Caco-2 (cell line): ENCODE measurements at regions not wholly inside any gene's neighbourhood (a gene's known extent, or its start where the extent isn't known, plus 50 kb on each side); places are given as distances from the start of the nearest gene placed in this dataset.

Experiments
- BruUV-seq: library from RNA; stranded (reverse); fragments of 400-500 nt; replicated peaks from 2 replicates; lab custom pipeline; 2021; lab: Mats Ljungman, UMichigan
- CTCF ChIA-PET: fragments of 300-600 bp; sonication (Branson Sonifier 250); formaldehyde crosslinking; loops from one replicate; lab custom pipeline; 2022; ENCODE audit warnings: antibody characterized with exemption; lab: Charles Lee
- POLR2A ChIA-PET: fragments of 300-600 bp; sonication (Branson Sonifier 250); formaldehyde crosslinking; loops from one replicate; lab custom pipeline; 2022; ENCODE audit warnings: antibody characterized with exemption; lab: Charles Lee
- DNase-seq, 2 experiments: peaks; one replicate each; pipeline versions ENCODE4 v3.0.0 to v3.0.0-alpha.2; 2020 to 2022
- H3K27me3 ChIP-seq: replicated peaks from 2 replicates; pipeline ENCODE4 v1.6.0; 2011; ENCODE audit warnings: low read length; ENCODE audit not compliant: control insufficient read depth, insufficient read depth
- H3K36me3 ChIP-seq: 2 replicates; pipeline ENCODE4 v1.5.1; 2011; ENCODE audit warnings: low read length; ENCODE audit not compliant: control insufficient read depth, insufficient read depth
- H3K4me1 ChIP-seq: fragments of 250-450 bp; sonication (Bioruptor Pico); 2 replicates; pipeline ENCODE4 v1.5.1; 2020; ENCODE audit warnings: mild to moderate bottlenecking
- H3K4me3 ChIP-seq: 2 replicates; pipeline ENCODE4 v1.5.1; 2011; ENCODE audit warnings: low read depth, mild to moderate bottlenecking, control low read depth, low read length
- H3K9me3 ChIP-seq: fragments of 250-450 bp; sonication (Bioruptor Pico); 2 replicates; pipeline ENCODE4 v1.5.1; 2020; ENCODE audit warnings: mild to moderate bottlenecking, moderate library complexity
- H3K27ac Mint-ChIP-seq: one replicate; pipeline ENCODE4 v1.8.0; 2022; ENCODE audit warnings: mixed read lengths; ENCODE audit not compliant: unreplicated experiment
- H3K27me3 Mint-ChIP-seq: one replicate; pipeline ENCODE4 v1.8.0; 2022; ENCODE audit warnings: mixed read lengths; ENCODE audit not compliant: insufficient read depth, unreplicated experiment
- H3K36me3 Mint-ChIP-seq: one replicate; pipeline ENCODE4 v1.8.0; 2022; ENCODE audit warnings: mild to moderate bottlenecking, mixed read lengths; ENCODE audit not compliant: insufficient read depth, unreplicated experiment
- H3K4me1 Mint-ChIP-seq: one replicate; pipeline ENCODE4 v1.8.0; 2022; ENCODE audit warnings: low read depth, mixed read lengths; ENCODE audit not compliant: unreplicated experiment
- H3K4me3 Mint-ChIP-seq: one replicate; pipeline ENCODE4 v1.8.0; 2022; ENCODE audit warnings: mild to moderate bottlenecking, moderate library complexity, mixed read lengths; ENCODE audit not compliant: unreplicated experiment
- H3K9me3 Mint-ChIP-seq: one replicate; pipeline ENCODE4 v1.8.0; 2022; ENCODE audit warnings: mixed read lengths; ENCODE audit not compliant: unreplicated experiment
- intact Hi-C: fragments of 100-400 bp; cut with micrococcal nuclease; formaldehyde crosslinking; loops from one replicate; pipeline ENCODE4 v1.10.0; 2022; ENCODE audit not compliant: unreplicated experiment
- TF ChIP-seq, protein P1 (sequence below), 2 experiments: fragments of 200-600 bp in 1 of 2; IDR thresholded peaks; 1 replicate in 1 of 2; 2 replicates in 1 of 2; pipeline versions ENCODE4 v1.5.1 to v1.8.0; 2011 to 2022; ENCODE audit warnings: antibody characterized with exemption in 1 of 2, control low read depth in 1 of 2, inconsistent platforms in 1 of 2, low read depth in 1 of 2, low read length in 1 of 2, mild to moderate bottlenecking in 1 of 2, moderate library complexity in 1 of 2; ENCODE audit not compliant: insufficient read depth in 1 of 2, severe bottlenecking in 1 of 2, unreplicated experiment in 1 of 2

DNA sequence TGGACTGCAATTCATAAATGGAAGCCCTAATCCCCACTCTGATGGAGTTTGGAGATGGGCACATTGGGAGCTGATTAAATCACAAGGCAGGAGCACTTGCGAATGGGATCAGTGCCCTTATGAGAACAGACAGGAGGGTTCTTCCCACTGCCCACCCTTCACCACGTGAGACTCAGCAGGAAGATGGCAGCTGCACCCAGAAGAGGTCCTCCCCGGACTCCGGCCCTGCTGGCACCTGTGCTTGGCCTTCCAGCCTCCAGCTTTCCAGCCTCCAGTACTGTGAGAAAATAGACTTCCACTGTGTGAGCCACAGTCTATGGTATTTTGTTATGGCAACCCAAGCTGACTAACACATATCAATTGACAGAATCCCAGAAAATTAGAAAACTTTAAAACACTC lies 267.6 kb upstream of the SALL3 start:
- H3K4me3 Mint-ChIP-seq = no peak overlapping the region
- ChIA-PET POLR2A (no interaction called here), CTCF (no interaction called here)
- no peaks in the 10 kb centered on the region for H3K9me3 ChIP-seq
- no peaks in the 10 kb centered on the region for H3K27me3 ChIP-seq
- TF ChIP-seq, protein P1, sequence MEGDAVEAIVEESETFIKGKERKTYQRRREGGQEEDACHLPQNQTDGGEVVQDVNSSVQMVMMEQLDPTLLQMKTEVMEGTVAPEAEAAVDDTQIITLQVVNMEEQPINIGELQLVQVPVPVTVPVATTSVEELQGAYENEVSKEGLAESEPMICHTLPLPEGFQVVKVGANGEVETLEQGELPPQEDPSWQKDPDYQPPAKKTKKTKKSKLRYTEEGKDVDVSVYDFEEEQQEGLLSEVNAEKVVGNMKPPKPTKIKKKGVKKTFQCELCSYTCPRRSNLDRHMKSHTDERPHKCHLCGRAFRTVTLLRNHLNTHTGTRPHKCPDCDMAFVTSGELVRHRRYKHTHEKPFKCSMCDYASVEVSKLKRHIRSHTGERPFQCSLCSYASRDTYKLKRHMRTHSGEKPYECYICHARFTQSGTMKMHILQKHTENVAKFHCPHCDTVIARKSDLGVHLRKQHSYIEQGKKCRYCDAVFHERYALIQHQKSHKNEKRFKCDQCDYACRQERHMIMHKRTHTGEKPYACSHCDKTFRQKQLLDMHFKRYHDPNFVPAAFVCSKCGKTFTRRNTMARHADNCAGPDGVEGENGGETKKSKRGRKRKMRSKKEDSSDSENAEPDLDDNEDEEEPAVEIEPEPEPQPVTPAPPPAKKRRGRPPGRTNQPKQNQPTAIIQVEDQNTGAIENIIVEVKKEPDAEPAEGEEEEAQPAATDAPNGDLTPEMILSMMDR (IDR thresholded peaks at IDR 0.05; ENCODE audit: insufficient read depth in 1 of 2, low read depth in 1 of 2, low read length in 1 of 2, severe bottlenecking in 1 of 2, unreplicated experiment in 1 of 2) = no peak
- H3K4me3 ChIP-seq = no peak overlapping the region
- no peaks in the 10 kb centered on the region for H3K36me3 Mint-ChIP-seq
- H3K27me3 Mint-ChIP-seq = peaks cover 4% of the 10 kb centered on the region
- no peaks in the 10 kb centered on the region for H3K36me3 ChIP-seq
- no peaks in the 10 kb centered on the region for H3K4me1 Mint-ChIP-seq
- H3K9me3 Mint-ChIP-seq = peaks cover 12% of the 10 kb centered on the region
- intact Hi-C loops = no loop called here
- BruUV-seq = no TSS peak
- no peak for DNase-seq
- H3K4me1 ChIP-seq = no peaks in the 10 kb centered on the region
- H3K27ac Mint-ChIP-seq = no peak overlapping the region

GRCh38 chr18:78713069-78713468 lies 266.5 kb upstream of the SALL3 start:
- CTCF ChIA-PET = no interaction called here
- Histone ChIP-seq H3K4me1 (no peaks in the 10 kb centered on the region), H3K27me3 (no peaks in the 10 kb centered on the region), H3K9me3 (no peaks in the 10 kb centered on the region), H3K4me3 (no peak overlapping the region), H3K36me3 (no peaks in the 10 kb centered on the region)
- POLR2A ChIA-PET = no interaction called here
- Mint-ChIP-seq H3K4me1 (no peaks in the 10 kb centered on the region), H3K4me3 (no peak overlapping the region), H3K9me3 (peaks cover 9% of the 10 kb centered on the region), H3K27me3 (peaks cover 4% of the 10 kb centered on the region), H3K27ac (no peak overlapping the region), H3K36me3 (no peaks in the 10 kb centered on the region)
- BruUV-seq = no TSS peak
- intact Hi-C loops = no loop called here
- DNase-seq = peak in 1 of 2 experiments; percentile 4
- TF ChIP-seq, protein P1 (IDR thresholded peaks at IDR 0.05; ENCODE audit: insufficient read depth in 1 of 2, low read depth in 1 of 2, low read length in 1 of 2, severe bottlenecking in 1 of 2, unreplicated experiment in 1 of 2) = no peak

- H3K4me3 ChIP-seq = no peak overlapping the region
- TF ChIP-seq, protein P1 (IDR thresholded peaks at IDR 0.05; ENCODE audit: insufficient read depth in 1 of 2, low read depth in 1 of 2, low read length in 1 of 2, severe bottlenecking in 1 of 2, unreplicated experiment in 1 of 2) = no peak
- H3K27me3 ChIP-seq = no peaks in the 10 kb centered on the region
- Mint-ChIP-seq H3K27ac (no peak overlapping the region), H3K9me3 (peaks cover 2% of the 10 kb centered on the region), H3K36me3 (no peaks in the 10 kb centered on the region), H3K4me1 (no peaks in the 10 kb centered on the region), H3K27me3 (peaks cover 4% of the 10 kb centered on the region), H3K4me3 (no peak overlapping the region)
- no peaks in the 10 kb centered on the region for H3K36me3 ChIP-seq
- POLR2A ChIA-PET = no interaction called here
- CTCF ChIA-PET = no interaction called here
- no peak for DNase-seq
- intact Hi-C loops = no loop called here
- no peaks in the 10 kb centered on the region for H3K4me1 ChIP-seq
- BruUV-seq = no TSS peak
- H3K9me3 ChIP-seq = no peaks in the 10 kb centered on the region
Observed at GRCh38 chr18:78713726-78714125, 265.9 kb upstream of the SALL3 start.
